ENCODE measurements at regions not wholly inside any gene's neighbourhood (a gene's known extent, or its start where the extent isn't known, plus 50 kb on each side); places are given as distances from the start of the nearest gene placed in this dataset.

DNA sequence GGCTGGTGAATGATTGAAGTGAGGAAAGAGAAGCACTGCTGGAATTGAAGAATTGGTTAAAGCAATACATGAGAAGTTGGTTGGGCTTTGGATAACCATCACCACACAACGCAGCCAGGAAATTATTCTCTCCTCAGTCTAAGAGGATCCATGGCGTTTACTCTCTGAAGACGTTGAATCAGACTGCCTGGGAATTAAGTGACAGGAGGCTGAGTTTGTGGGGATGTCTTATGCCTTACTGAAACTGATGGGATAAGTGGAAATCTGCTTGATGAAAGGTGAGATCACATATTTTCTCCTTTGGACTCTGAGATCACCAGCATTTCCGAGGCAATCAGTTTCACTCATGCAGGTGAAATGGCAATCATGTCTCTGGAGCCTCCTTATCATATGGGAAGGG, 456.1 kb upstream of the GBE1 start:
- ATAC-seq (no peak), DNase-seq (no peak), FAIRE-seq (no peak)
- H3K9me3 ChIP-seq, result no peaks in the 10 kb centered on the region
- no peak overlapping the region for H3K27ac ChIP-seq
- H3K27me3 ChIP-seq, result no peaks in the 10 kb centered on the region
- H3K4me1 ChIP-seq, result peaks cover 0 to 6% (median 3%) of the 10 kb centered on the region in 3 donors
- H3K36me3 ChIP-seq, result no peaks in the 10 kb centered on the region
- no peak overlapping the region for H3K4me3 ChIP-seq
- WGBS, 2 donors, result 78 to 79% methylated on average over 4 of the region's 4 CpGs
- TF ChIP-seq, protein P1, sequence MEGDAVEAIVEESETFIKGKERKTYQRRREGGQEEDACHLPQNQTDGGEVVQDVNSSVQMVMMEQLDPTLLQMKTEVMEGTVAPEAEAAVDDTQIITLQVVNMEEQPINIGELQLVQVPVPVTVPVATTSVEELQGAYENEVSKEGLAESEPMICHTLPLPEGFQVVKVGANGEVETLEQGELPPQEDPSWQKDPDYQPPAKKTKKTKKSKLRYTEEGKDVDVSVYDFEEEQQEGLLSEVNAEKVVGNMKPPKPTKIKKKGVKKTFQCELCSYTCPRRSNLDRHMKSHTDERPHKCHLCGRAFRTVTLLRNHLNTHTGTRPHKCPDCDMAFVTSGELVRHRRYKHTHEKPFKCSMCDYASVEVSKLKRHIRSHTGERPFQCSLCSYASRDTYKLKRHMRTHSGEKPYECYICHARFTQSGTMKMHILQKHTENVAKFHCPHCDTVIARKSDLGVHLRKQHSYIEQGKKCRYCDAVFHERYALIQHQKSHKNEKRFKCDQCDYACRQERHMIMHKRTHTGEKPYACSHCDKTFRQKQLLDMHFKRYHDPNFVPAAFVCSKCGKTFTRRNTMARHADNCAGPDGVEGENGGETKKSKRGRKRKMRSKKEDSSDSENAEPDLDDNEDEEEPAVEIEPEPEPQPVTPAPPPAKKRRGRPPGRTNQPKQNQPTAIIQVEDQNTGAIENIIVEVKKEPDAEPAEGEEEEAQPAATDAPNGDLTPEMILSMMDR (IDR thresholded peaks at IDR 0.05), result no peak
- intact Hi-C loops (cut with DNase I), result no loop called here

DNA sequence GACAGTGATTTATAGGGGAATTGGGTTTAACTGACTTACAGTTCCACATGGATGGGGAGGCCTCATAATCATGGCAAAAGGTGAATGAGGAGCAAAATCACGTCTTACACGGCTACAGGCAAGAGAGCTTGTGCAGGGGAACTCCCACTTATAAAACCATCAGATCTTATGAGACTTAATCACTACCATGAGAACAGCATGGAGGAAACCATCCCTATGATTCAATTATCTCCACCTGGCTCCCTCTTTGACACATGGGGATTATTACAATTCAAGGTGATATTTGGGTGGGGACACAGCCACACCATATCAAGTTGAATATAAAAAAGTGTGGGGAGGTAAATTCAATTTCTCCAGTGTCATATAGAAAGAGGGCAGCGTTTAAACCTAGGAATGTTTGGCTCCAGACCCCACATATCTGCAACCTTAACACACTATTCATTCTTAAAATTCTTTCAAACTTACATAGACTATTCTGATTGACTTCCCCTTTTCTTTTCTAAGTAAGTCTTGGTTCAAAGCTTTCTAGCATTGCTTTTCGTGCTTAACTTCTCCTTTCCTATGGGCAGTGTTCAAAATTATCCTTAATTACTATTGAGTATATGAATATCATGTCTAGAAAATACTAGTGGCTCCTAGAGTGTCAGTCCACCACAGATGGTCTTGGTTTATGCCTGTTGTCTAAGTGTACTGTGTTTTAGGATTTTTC, 446.7 kb upstream of the GBE1 start:
- TF ChIP-seq, protein P1 (IDR thresholded peaks at IDR 0.05), result no peak
- ATAC-seq, result no peak
- Histone ChIP-seq H3K27ac (no peak overlapping the region), H3K9me3 (no peaks in the 10 kb centered on the region), H3K27me3 (no peaks in the 10 kb centered on the region), H3K4me1 (no peaks in the 10 kb centered on the region), H3K4me3 (no peak overlapping the region), H3K36me3 (no peaks in the 10 kb centered on the region)
- no peak for DNase-seq
- intact Hi-C loops (cut with DNase I), result no loop called here
- no peak for FAIRE-seq
- WGBS, 2 donors, result 36 to 39% methylated on average over 4 of the region's 4 CpGs

DNA sequence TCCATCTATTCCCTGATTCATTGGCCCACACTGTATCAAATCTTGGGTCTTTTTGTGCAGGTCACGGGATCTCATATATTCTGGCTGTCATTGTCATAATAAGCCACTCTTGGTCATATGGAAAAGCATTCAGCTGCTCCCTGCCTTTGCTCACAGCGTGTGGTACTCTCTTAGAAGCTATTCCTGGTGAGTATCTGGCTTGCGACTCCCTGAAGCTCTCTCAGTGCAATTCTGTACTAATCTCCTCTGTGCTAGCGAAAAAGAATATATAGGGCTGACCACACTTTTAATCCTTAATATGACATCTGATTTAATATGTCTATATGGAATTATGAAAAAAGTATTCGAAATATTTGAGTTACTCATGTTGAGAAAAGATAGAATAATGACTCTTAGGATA, 440.8 kb upstream of the GBE1 start:
- ATAC-seq (no peak), DNase-seq (no peak), FAIRE-seq (no peak)
- Histone ChIP-seq H3K9me3 (no peaks in the 10 kb centered on the region), H3K27ac (no peak overlapping the region), H3K27me3 (no peaks in the 10 kb centered on the region), H3K36me3 (no peaks in the 10 kb centered on the region), H3K4me1 (no peaks in the 10 kb centered on the region), H3K4me3 (no peak overlapping the region)
- intact Hi-C loops (cut with DNase I), result no loop called here
- TF ChIP-seq, protein P1 (IDR thresholded peaks at IDR 0.05), result no peak
- 71 to 74% methylated on average over 5 of the region's 5 CpGs for WGBS, 2 donors

DNA sequence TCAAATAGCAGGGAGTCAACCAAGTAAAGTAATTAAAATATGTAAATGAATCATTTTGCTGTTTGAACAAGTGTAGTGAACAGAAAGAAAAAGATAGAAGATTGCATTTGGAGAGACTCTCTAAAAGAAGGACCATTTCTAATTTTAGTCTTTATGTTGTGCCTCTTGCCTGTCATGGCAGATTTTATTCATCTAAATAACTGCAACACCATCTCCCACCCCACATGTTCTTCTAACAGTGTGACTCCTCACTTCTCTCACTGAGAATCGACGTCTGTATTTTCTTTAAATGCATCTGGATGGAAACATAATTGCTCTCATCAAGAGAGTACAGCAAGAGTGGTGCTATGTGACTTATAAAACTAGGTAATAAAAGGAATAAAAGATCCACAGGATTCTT, 439.9 kb upstream of the GBE1 start:
- TF ChIP-seq, protein P1 (IDR thresholded peaks at IDR 0.05), result no peak
- DNase-seq (no peak), FAIRE-seq (no peak), ATAC-seq (no peak)
- no peaks in the 10 kb centered on the region for H3K4me1 ChIP-seq
- no peaks in the 10 kb centered on the region for H3K36me3 ChIP-seq
- H3K9me3 ChIP-seq, result no peaks in the 10 kb centered on the region
- WGBS, 2 donors, result 69 to 78% methylated on average over 2 of the region's 2 CpGs
- intact Hi-C loops (cut with DNase I), result no loop called here
- H3K4me3 ChIP-seq, result no peak overlapping the region
- no peaks in the 10 kb centered on the region for H3K27me3 ChIP-seq
- no peak overlapping the region for H3K27ac ChIP-seq

DNA sequence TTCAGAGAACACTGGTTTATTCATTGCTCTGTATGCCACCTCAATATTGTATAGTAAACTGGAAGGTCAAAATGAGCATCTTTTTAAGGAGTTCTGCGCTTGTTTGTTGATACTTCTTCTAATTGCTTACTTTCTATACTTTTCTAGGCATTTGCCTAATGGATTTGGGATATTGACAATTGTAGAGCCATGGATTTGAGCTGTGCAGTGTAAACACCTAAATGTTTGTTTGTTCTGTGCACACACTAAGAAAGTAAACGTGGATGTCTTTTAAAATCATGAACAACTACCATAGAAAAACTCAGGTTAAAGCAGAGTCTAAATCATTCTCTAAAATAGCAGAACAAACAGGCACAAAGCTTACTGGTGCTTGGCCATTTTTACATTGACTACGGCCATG, 436.6 kb upstream of the GBE1 start:
- 62 to 64% methylated on average over 3 of the region's 3 CpGs for WGBS, 2 donors

More for the DNA sequence above, 436.6 kb upstream of the GBE1 start:
- DNase-seq (no peak), ATAC-seq (no peak), FAIRE-seq (no peak)
- Histone ChIP-seq H3K4me1 (no peaks in the 10 kb centered on the region), H3K36me3 (no peaks in the 10 kb centered on the region), H3K27me3 (no peaks in the 10 kb centered on the region), H3K9me3 (no peaks in the 10 kb centered on the region), H3K27ac (no peak overlapping the region), H3K4me3 (no peak overlapping the region)
- intact Hi-C loops (cut with DNase I), result no loop called here
- TF ChIP-seq, protein P1 (IDR thresholded peaks at IDR 0.05), result no peak

Measured in pancreas (tissue), 10 donors.